OCI-LY7 (cell line): ENCODE measurements at regions not wholly inside any gene's neighbourhood (a gene's known extent, or its start where the extent isn't known, plus 50 kb on each side); places are given as distances from the start of the nearest gene placed in this dataset.

Experiments
- BruUV-seq: library from RNA; stranded (reverse); fragments of 400-500 nt; replicated peaks from 2 replicates; lab custom pipeline; 2021; lab: Mats Ljungman, UMichigan
- CTCF ChIA-PET: fragments of 300-600 bp; sonication (Branson Sonifier 250); formaldehyde crosslinking; loops from one replicate; lab custom pipeline; 2022; ENCODE audit warnings: antibody characterized with exemption; ENCODE audit not compliant: unreplicated experiment; lab: Charles Lee
- POLR2A ChIA-PET: fragments of 300-600 bp; sonication (Branson Sonifier 250); formaldehyde crosslinking; loops from one replicate; lab custom pipeline; 2022; ENCODE audit warnings: antibody characterized with exemption; lab: Charles Lee
- DNase-seq: peaks from one replicate; pipeline ENCODE4 v3.0.0-alpha.2; 2015; ENCODE audit warnings: low spot score
- H2AFZ ChIP-seq: fragments of 200-600 bp; sonication (generic), shearing (Covaris generic); 2 replicates; pipeline ENCODE4 v1.6.1; 2014; ENCODE audit warnings: mild to moderate bottlenecking, antibody characterized with exemption, low read length, moderate library complexity
- H3K27ac ChIP-seq: fragments of 200-600 bp; sonication (generic); 2 replicates; pipeline ENCODE4 v1.5.1; 2014; ENCODE audit warnings: mixed run types, low read depth, mild to moderate bottlenecking, moderate library complexity, low read length, inconsistent platforms; ENCODE audit not compliant: poor library complexity, severe bottlenecking
- H3K36me3 ChIP-seq: fragments of 200-600 bp; sonication (generic); 2 replicates; pipeline ENCODE4 v1.6.1; 2014; ENCODE audit warnings: mild to moderate bottlenecking, antibody characterized with exemption, low read length, moderate library complexity, mixed read lengths; ENCODE audit not compliant: insufficient read depth
- H3K4me1 ChIP-seq: fragments of 200-600 bp; sonication (generic); 2 replicates; pipeline ENCODE4 v1.5.1; 2014; ENCODE audit warnings: mild to moderate bottlenecking, low read length; ENCODE audit not compliant: insufficient read depth, poor library complexity, severe bottlenecking
- H3K4me2 ChIP-seq: fragments of 200-600 bp; sonication (generic); 2 replicates; pipeline ENCODE4 v1.6.1; 2014; ENCODE audit warnings: mild to moderate bottlenecking, low read length
- H3K4me3 ChIP-seq: fragments of 200-600 bp; sonication (generic); 2 replicates; pipeline ENCODE4 v1.5.1; 2014; ENCODE audit warnings: mild to moderate bottlenecking, low read depth, low read length; ENCODE audit not compliant: poor library complexity, severe bottlenecking
- H3K79me2 ChIP-seq: fragments of 200-600 bp; sonication (generic); 2 replicates; pipeline ENCODE4 v1.6.1; 2016; ENCODE audit warnings: low read depth, mild to moderate bottlenecking, low read length, moderate library complexity, mixed read lengths; ENCODE audit not compliant: insufficient read depth
- H3K9me2 ChIP-seq: fragments of 200-600 bp; sonication (generic); 2 replicates; pipeline ENCODE4 v1.6.1; 2016; ENCODE audit warnings: mild to moderate bottlenecking, low read length, mixed read lengths; ENCODE audit not compliant: insufficient read depth
- H3K9me3 ChIP-seq: fragments of 200-600 bp; sonication (generic); 2 replicates; pipeline ENCODE4 v1.6.1; 2014; ENCODE audit warnings: mild to moderate bottlenecking, mixed run types, low read length, mixed read lengths
- H4K20me1 ChIP-seq: fragments of 200-600 bp; sonication (generic); 2 replicates; pipeline ENCODE4 v1.6.1; 2014; ENCODE audit warnings: mild to moderate bottlenecking, antibody characterized with exemption, low read length, moderate library complexity, mixed read lengths; ENCODE audit not compliant: insufficient read depth
- EZH2phosphoT487 ChIP-seq: fragments of 200-600 bp; sonication (generic); IDR thresholded peaks from 2 replicates; pipeline ENCODE4 v1.6.1; 2018; ENCODE audit warnings: low read depth, borderline replicate concordance, mild to moderate bottlenecking, mixed run types, antibody characterized with exemption, low read length, moderate library complexity, mixed read lengths
- intact Hi-C: fragments of 100-400 bp; cut with micrococcal nuclease; formaldehyde crosslinking; loops from one replicate; pipeline ENCODE4 v1.10.0; 2022; ENCODE audit not compliant: unreplicated experiment
- TF ChIP-seq, protein P1 (sequence below): fragments of 200-600 bp; sonication (generic); conservative IDR thresholded peaks from 2 replicates; pipeline ENCODE4 v1.5.1; 2014; ENCODE audit warnings: mild to moderate bottlenecking, antibody characterized with exemption, low read length, moderate library complexity, mixed read lengths

- ChIA-PET POLR2A (interaction anchor here (0.7 kb wide), 1 partner anchor 31 kb away, joined by 3 read pairs; no protein-coding TSS in a partner anchor), CTCF (no interaction called here)
- Histone ChIP-seq H3K27ac (no peak overlapping the region), H3K9me2 (no peaks in the 10 kb centered on the region), H4K20me1 (no peaks in the 10 kb centered on the region), H3K9me3 (no peaks in the 10 kb centered on the region), H3K4me1 (no peaks in the 10 kb centered on the region), H2AFZ (no peak overlapping the region), H3K4me2 (no peak overlapping the region), H3K4me3 (no peak overlapping the region), H3K79me2 (no peaks in the 10 kb centered on the region), H3K36me3 (no peaks in the 10 kb centered on the region)
- BruUV-seq: no TSS peak
- intact Hi-C loops: no loop called here
- no peak for DNase-seq
- TF ChIP-seq, protein P1, sequence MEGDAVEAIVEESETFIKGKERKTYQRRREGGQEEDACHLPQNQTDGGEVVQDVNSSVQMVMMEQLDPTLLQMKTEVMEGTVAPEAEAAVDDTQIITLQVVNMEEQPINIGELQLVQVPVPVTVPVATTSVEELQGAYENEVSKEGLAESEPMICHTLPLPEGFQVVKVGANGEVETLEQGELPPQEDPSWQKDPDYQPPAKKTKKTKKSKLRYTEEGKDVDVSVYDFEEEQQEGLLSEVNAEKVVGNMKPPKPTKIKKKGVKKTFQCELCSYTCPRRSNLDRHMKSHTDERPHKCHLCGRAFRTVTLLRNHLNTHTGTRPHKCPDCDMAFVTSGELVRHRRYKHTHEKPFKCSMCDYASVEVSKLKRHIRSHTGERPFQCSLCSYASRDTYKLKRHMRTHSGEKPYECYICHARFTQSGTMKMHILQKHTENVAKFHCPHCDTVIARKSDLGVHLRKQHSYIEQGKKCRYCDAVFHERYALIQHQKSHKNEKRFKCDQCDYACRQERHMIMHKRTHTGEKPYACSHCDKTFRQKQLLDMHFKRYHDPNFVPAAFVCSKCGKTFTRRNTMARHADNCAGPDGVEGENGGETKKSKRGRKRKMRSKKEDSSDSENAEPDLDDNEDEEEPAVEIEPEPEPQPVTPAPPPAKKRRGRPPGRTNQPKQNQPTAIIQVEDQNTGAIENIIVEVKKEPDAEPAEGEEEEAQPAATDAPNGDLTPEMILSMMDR: no peak
- TF ChIP-seq EZH2phosphoT487: no peak
Observed at GRCh38 chr11:130790689-130791088, 125.6 kb downstream of the SNX19 start.

- Histone ChIP-seq H2AFZ (no peak overlapping the region), H3K27ac (no peak overlapping the region), H3K9me3 (no peaks in the 10 kb centered on the region), H3K4me2 (no peak overlapping the region), H3K4me1 (no peaks in the 10 kb centered on the region), H3K9me2 (no peaks in the 10 kb centered on the region), H3K4me3 (no peak overlapping the region), H4K20me1 (no peaks in the 10 kb centered on the region), H3K79me2 (no peaks in the 10 kb centered on the region), H3K36me3 (no peaks in the 10 kb centered on the region)
- DNase-seq: no peak
- intact Hi-C loops: no loop called here
- CTCF ChIA-PET: no interaction called here
- BruUV-seq: no TSS peak
- TF ChIP-seq, protein P1: no peak
- no peak for TF ChIP-seq EZH2phosphoT487
- POLR2A ChIA-PET: no interaction called here
Observed at GRCh38 chr11:130792772-130793171, 123.5 kb downstream of the SNX19 start.

DNA sequence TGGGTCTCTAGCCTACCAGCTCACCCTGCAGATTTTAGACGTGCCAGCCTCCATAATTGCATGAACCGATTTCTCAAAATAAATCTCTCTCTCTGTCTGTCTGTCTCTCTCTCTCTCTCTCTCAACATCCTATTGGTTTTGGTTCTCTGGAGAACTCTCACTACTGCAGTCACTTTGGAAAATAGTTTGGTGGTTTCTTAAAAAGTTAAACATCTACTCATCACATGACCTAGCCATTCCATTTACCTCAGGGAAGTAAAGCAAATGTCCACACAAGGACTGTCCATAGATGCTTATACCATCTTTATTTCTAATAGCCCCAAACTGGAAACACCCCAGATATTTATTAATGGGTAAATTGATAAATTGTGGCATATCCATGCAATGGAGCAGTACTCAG, 119.5 kb downstream of the SNX19 start:
- POLR2A ChIA-PET: no interaction called here
- no TSS peak for BruUV-seq
- no peak for DNase-seq

More for the DNA sequence above, 119.5 kb downstream of the SNX19 start:
- Histone ChIP-seq H3K4me2 (no peak overlapping the region), H3K9me3 (no peaks in the 10 kb centered on the region), H3K27ac (no peak overlapping the region), H3K4me1 (no peaks in the 10 kb centered on the region), H4K20me1 (no peaks in the 10 kb centered on the region), H3K36me3 (no peaks in the 10 kb centered on the region), H3K9me2 (no peaks in the 10 kb centered on the region), H2AFZ (no peak overlapping the region), H3K4me3 (no peak overlapping the region), H3K79me2 (no peaks in the 10 kb centered on the region)
- TF ChIP-seq, protein P1: no peak
- no peak for TF ChIP-seq EZH2phosphoT487
- CTCF ChIA-PET: no interaction called here
- intact Hi-C loops: no loop called here
